Fibroblast of mammary gland (primary cell): ENCODE measurements at regions not wholly inside any gene's neighbourhood (a gene's known extent, or its start where the extent isn't known, plus 50 kb on each side); places are given as distances from the start of the nearest gene placed in this dataset.
"Not testable (repeated sequence)": the region's sequence is repeated elsewhere in the genome, so short reads cannot be mapped to it uniquely, and the experiment has no call there.

Experiments
- DNase-seq: peaks from one replicate; pipeline ENCODE4 v3.0.0-alpha.2; 2010; ENCODE audit warnings: low read depth
- H3K4me3 ChIP-seq: 2 replicates; pipeline ENCODE4 v1.5.1; 2011; ENCODE audit warnings: low read depth, mild to moderate bottlenecking, low read length, moderate library complexity; ENCODE audit not compliant: control insufficient read depth
- TF ChIP-seq, protein P1 (sequence below): conservative IDR thresholded peaks from 2 replicates; pipeline ENCODE4 v1.5.1; 2011; ENCODE audit warnings: low read depth, low read length, inconsistent platforms; ENCODE audit not compliant: control insufficient read depth, insufficient read depth

GRCh38 chr4:181830404-181831035 is 412.7 kb upstream of the TENM3 start:
- TF ChIP-seq, protein P1, sequence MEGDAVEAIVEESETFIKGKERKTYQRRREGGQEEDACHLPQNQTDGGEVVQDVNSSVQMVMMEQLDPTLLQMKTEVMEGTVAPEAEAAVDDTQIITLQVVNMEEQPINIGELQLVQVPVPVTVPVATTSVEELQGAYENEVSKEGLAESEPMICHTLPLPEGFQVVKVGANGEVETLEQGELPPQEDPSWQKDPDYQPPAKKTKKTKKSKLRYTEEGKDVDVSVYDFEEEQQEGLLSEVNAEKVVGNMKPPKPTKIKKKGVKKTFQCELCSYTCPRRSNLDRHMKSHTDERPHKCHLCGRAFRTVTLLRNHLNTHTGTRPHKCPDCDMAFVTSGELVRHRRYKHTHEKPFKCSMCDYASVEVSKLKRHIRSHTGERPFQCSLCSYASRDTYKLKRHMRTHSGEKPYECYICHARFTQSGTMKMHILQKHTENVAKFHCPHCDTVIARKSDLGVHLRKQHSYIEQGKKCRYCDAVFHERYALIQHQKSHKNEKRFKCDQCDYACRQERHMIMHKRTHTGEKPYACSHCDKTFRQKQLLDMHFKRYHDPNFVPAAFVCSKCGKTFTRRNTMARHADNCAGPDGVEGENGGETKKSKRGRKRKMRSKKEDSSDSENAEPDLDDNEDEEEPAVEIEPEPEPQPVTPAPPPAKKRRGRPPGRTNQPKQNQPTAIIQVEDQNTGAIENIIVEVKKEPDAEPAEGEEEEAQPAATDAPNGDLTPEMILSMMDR = no peak
- H3K4me3 ChIP-seq = no peak overlapping the region
- DNase-seq = no peak

DNA sequence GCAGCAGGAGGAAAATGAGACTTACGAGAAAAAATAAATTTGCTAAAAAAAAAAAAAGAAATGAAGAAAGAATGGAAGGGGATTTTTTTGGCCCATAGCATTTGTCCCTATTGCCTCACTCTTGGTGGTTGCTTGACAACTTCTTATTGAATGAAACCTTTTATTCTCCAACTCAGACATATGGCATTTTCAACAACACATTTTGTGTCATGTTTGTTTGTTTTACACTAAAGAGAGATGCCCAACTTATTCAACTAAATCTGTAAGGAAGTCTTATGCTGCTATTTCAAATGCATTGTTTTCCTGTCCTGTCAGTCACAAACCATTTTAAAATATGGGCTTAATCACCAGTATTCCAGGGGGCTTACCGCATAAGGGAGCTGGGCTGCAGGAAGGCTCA is 409.1 kb upstream of the TENM3 start:
- H3K4me3 ChIP-seq = no peak overlapping the region
- DNase-seq = no peak
- TF ChIP-seq, protein P1 = no peak

DNA sequence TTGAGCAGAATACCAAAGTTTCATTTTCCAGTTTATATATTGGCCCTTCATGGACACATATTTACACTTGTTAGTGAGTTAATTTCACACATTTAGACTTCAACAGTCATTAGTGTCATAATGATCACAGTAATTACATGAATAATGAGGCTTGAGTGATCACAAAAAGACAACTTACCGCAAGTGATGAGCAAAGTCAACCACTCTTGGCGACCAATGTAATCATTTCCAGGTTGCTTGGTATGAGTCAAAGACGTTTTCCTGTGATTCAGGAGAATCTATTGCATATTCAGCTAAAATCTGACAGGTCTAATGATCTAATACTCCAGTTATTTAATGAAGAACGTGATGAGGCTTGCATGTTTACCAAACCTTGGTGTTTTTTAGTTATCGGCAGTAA is 407.9 kb upstream of the TENM3 start:
- peak; percentile 82 for DNase-seq
- TF ChIP-seq, protein P1 = no peak
- no peak overlapping the region for H3K4me3 ChIP-seq

GRCh38 chr4:181838253-181838652 is 404.9 kb upstream of the TENM3 start:
- DNase-seq = no peak
- TF ChIP-seq, protein P1 = no peak
- H3K4me3 ChIP-seq = no peak overlapping the region

- not testable (repeated sequence) for DNase-seq, H3K4me3 ChIP-seq
Measured at GRCh38 chr4:181843797-181844196, 399.4 kb upstream of the TENM3 start.

- no peak for DNase-seq
- H3K4me3 ChIP-seq = no peak overlapping the region
- TF ChIP-seq, protein P1 = no peak
Measured at GRCh38 chr4:181845617-181846016, 397.6 kb upstream of the TENM3 start.

DNA sequence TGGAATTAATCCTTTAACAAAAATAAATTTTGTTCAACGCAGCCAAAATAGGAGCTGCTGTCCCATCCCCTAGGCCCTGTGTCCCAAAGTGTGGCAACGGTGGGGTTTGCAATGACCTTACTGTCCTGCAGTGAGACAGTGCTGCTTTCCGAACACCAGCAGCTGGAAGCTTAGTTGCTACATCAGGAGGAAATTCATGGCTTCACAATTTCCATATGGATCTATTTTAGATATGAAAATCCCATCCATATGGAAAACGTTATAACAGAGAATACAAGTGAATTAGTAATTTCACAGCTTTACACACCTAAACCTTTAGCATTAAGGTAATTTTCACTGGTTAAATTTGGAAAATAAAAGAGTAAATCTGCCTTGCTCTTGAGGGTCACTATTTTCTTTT is 396.3 kb upstream of the TENM3 start:
- no peak for DNase-seq
- TF ChIP-seq, protein P1 = no peak
- no peak overlapping the region for H3K4me3 ChIP-seq

DNA sequence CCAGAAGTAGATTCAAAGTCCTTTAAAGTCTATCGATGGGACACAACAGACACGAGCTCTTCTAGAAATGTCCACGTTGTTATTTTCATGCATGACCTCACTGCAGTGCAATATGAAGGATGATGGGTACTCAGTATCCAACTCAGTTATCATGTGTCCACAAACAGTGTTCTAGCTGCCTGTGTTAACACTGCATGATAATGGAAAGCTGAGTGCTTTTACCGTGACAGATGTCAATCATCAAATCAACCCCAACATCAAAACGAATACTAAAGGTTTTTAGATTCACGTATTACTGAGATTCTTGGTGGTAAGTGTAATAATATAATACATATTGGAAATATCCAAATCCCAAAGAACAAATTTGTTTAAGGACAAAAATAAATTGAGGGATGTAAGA is 394.8 kb upstream of the TENM3 start:
- DNase-seq = no peak
- H3K4me3 ChIP-seq = no peak overlapping the region
- TF ChIP-seq, protein P1 = no peak
